Stimulated activated CD8-positive, alpha-beta memory T cell treated with anti-CD3 and anti-CD28 coated beads, Interleukin-7, amount 100 ng/mL, for 4 hours (primary cell): ENCODE measurements at regions not wholly inside any gene's neighbourhood (a gene's known extent, or its start where the extent isn't known, plus 50 kb on each side); places are given as distances from the start of the nearest gene placed in this dataset.

ENCODE experiments used
- DNase-seq, 2 donors: peaks; one replicate each; pipeline ENCODE4 v3.0.0-alpha.2; 2020; ENCODE audit warnings: low read depth in 2 of 2

- DNase-seq, result no peak
Measured at GRCh38 chr9:96087669-96088299, 212.3 kb downstream of the ERCC6L2 start.

- DNase-seq, result no peak
Measured at GRCh38 chr9:96086936-96087571, 211.6 kb downstream of the ERCC6L2 start.

GRCh38 chr9:96085491-96086143 lies 210.1 kb downstream of the ERCC6L2 start:
- DNase-seq, result no peak

GRCh38 chr9:96084331-96084734 lies 208.8 kb downstream of the ERCC6L2 start:
- DNase-seq, result no peak

GRCh38 chr9:96082516-96083232 lies 207.2 kb downstream of the ERCC6L2 start:
- no peak for DNase-seq

- no peak for DNase-seq
Measured at GRCh38 chr9:96080364-96080763, 204.9 kb downstream of the ERCC6L2 start.

- DNase-seq, result no peak
Measured at GRCh38 chr9:96079779-96080178, 204.3 kb downstream of the ERCC6L2 start.

GRCh38 chr9:96078897-96079490 lies 203.5 kb downstream of the ERCC6L2 start:
- DNase-seq, result no peak

GRCh38 chr9:96075757-96076156 lies 200.3 kb downstream of the ERCC6L2 start:
- no peak for DNase-seq

- DNase-seq, result no peak
Measured at GRCh38 chr9:96075111-96075510, 199.6 kb downstream of the ERCC6L2 start.

GRCh38 chr9:96073531-96074480 lies 198.3 kb downstream of the ERCC6L2 start:
- DNase-seq, result no peak

GRCh38 chr9:96072930-96073329 lies 197.4 kb downstream of the ERCC6L2 start:
- no peak for DNase-seq

GRCh38 chr9:96071815-96072124 lies 196.3 kb downstream of the ERCC6L2 start:
- DNase-seq, result no peak

GRCh38 chr9:96071076-96071814 lies 195.8 kb downstream of the ERCC6L2 start:
- no peak for DNase-seq

- DNase-seq, result no peak
Measured at GRCh38 chr9:96069629-96070220, 194.2 kb downstream of the ERCC6L2 start.

GRCh38 chr9:96068511-96068910 lies 193.0 kb downstream of the ERCC6L2 start:
- DNase-seq, result no peak

- DNase-seq, result no peak
Measured at GRCh38 chr9:96067600-96067999, 192.1 kb downstream of the ERCC6L2 start.

- no peak for DNase-seq
Measured at GRCh38 chr9:96067004-96067403, 191.5 kb downstream of the ERCC6L2 start.

- DNase-seq, result no peak
Measured at GRCh38 chr9:96065482-96066251, 190.2 kb downstream of the ERCC6L2 start.
